HepG2 (cell line): ENCODE measurements at regions not wholly inside any gene's neighbourhood (a gene's known extent, or its start where the extent isn't known, plus 50 kb on each side); places are given as distances from the start of the nearest gene placed in this dataset.

ENCODE experiments used
- ATAC-seq: fragments of 200-7000 bp; cut with Tn5 transposase; 3 replicates; pipeline ENCODE4 v1.9.1; 2020; ENCODE audit warnings: mild to moderate bottlenecking, moderate library complexity
- BruUV-seq: library from RNA; stranded (reverse); fragments of 400-500 nt; replicated peaks from 2 replicates; lab custom pipeline; 2021; lab: Mats Ljungman, UMichigan
- CTCF ChIA-PET: fragments of 300-600 bp; formaldehyde crosslinking; extraction: SDS; loops from one replicate; lab custom pipeline; 2021; ENCODE audit warnings: low total read pairs, inconsistent platforms, low intra/inter-chr PET ratio; lab: Yijun Ruan, JAX
- POLR2A ChIA-PET: fragments of 350-600 bp; sonication (Branson Sonifier 250); formaldehyde crosslinking; loops from one replicate; lab custom pipeline; 2020; ENCODE audit warnings: antibody characterized with exemption, inconsistent platforms; lab: Yijun Ruan, JAX
- DNase-seq: peaks from one replicate; pipeline ENCODE4 v3.0.0-alpha.2; 2015; ENCODE audit warnings: low spot score
- FAIRE-seq: peaks from 3 replicates; lab custom pipeline; 2011; peaks lifted over from hg19 to GRCh38; lab: Jason Lieb, UNC
- H2AFZ ChIP-seq: one replicate; pipeline ENCODE4 v1.6.1; 2011; ENCODE audit warnings: low read length, inconsistent platforms
- H3K27ac ChIP-seq: fragments of 300-600 bp; 3 replicates; pipeline ENCODE4 v1.8.0; 2011; ENCODE audit warnings: mixed run types, mild to moderate bottlenecking, mixed read lengths, low read length, inconsistent platforms; ENCODE audit not compliant: insufficient read depth; ENCODE audit errors: extremely low read length
- H3K27me3 ChIP-seq, 2 experiments: fragments of 200-600 bp in 1 of 2; 2 replicates in 1 of 2; 3 replicates in 1 of 2; pipeline versions ENCODE4 v1.6.0 to v1.8.0; 2011; ENCODE audit warnings: low read length in 2 of 2, mild to moderate bottlenecking in 2 of 2, moderate library complexity in 2 of 2, inconsistent platforms in 1 of 2; ENCODE audit not compliant: insufficient read depth in 2 of 2, control insufficient read depth in 1 of 2
- H3K36me3 ChIP-seq, 2 experiments: fragments of 200-600 bp in 1 of 2; replicated peaks in 1 of 2; 2 replicates in 1 of 2; 3 replicates in 1 of 2; pipeline versions ENCODE4 v1.5.1 to v1.8.0; 2011; ENCODE audit warnings: low read length in 2 of 2, inconsistent platforms in 1 of 2; ENCODE audit not compliant: insufficient read depth in 2 of 2, control insufficient read depth in 1 of 2
- H3K4me1 ChIP-seq: 2 replicates; pipeline ENCODE4 v1.5.1; 2012; ENCODE audit warnings: low read length, inconsistent platforms; ENCODE audit not compliant: insufficient read depth
- H3K4me2 ChIP-seq: 2 replicates; pipeline ENCODE4 v1.6.0; 2011; ENCODE audit warnings: low read depth, low read length, inconsistent platforms
- H3K4me3 ChIP-seq, 3 experiments: fragments of 200-600 bp in 1 of 3; sonication (generic), shearing (Covaris generic) in 1 of 3; replicated peaks in 1 of 3; 2 replicates each; pipeline ENCODE4 v1.5.1; 2011 to 2016; ENCODE audit warnings: low read length in 3 of 3, inconsistent platforms in 2 of 3, low read depth in 2 of 3, mild to moderate bottlenecking in 2 of 3, control low read depth in 1 of 3, mixed read lengths in 1 of 3; ENCODE audit not compliant: insufficient read depth in 1 of 3
- H3K79me2 ChIP-seq: one replicate; pipeline ENCODE4 v1.6.1; 2011; ENCODE audit warnings: low read length, inconsistent platforms; ENCODE audit not compliant: insufficient read depth
- H3K9ac ChIP-seq: 2 replicates; pipeline ENCODE4 v1.6.0; 2011; ENCODE audit warnings: mild to moderate bottlenecking, low read depth, low read length, inconsistent platforms; ENCODE audit not compliant: insufficient read depth
- H3K9me3 ChIP-seq: 2 replicates; pipeline ENCODE4 v1.5.1; 2012; ENCODE audit warnings: mild to moderate bottlenecking, low read length
- H4K20me1 ChIP-seq: 2 replicates; pipeline ENCODE4 v1.6.0; 2011; ENCODE audit warnings: inconsistent platforms, mild to moderate bottlenecking, low read length, moderate library complexity; ENCODE audit not compliant: insufficient read depth
- ARNT2 ChIP-seq: sonication (generic); formaldehyde crosslinking; IDR thresholded peaks from 2 replicates; pipeline ENCODE4 v1.8.0; 2022; ENCODE audit warnings: mild to moderate bottlenecking, low read depth, missing genetic modification reagents, moderate library complexity
- GZF1 ChIP-seq: sonication (generic); formaldehyde crosslinking; IDR thresholded peaks from 2 replicates; pipeline ENCODE4 v1.5.1; 2020; ENCODE audit warnings: mild to moderate bottlenecking, missing genetic modification reagents
- KDM4B ChIP-seq: sonication (generic); formaldehyde crosslinking; IDR thresholded peaks from 2 replicates; pipeline ENCODE4 v1.4.0; 2020; ENCODE audit warnings: missing genetic modification reagents
- KDM5A ChIP-seq: fragments of 200-600 bp; sonication (generic); IDR thresholded peaks from 2 replicates; pipeline ENCODE4 v1.7.0; 2018; ENCODE audit warnings: antibody characterized with exemption, mild to moderate bottlenecking, low read length, borderline replicate concordance
- NR2F2 ChIP-seq: IDR thresholded peaks from 2 replicates; pipeline ENCODE4 v1.6.1; 2012; ENCODE audit warnings: low read depth, inconsistent platforms, borderline replicate concordance
- SNAPC2 ChIP-seq: sonication (generic); formaldehyde crosslinking; IDR thresholded peaks from 2 replicates; pipeline ENCODE4 v1.8.1; 2022; ENCODE audit warnings: mild to moderate bottlenecking, missing genetic modification reagents
- ZFP36L1 ChIP-seq: sonication (generic); formaldehyde crosslinking; IDR thresholded peaks from 2 replicates; pipeline ENCODE4 v1.8.0; 2022; ENCODE audit warnings: mild to moderate bottlenecking, missing genetic modification reagents, moderate library complexity
- ZFP41 ChIP-seq: sonication (generic); formaldehyde crosslinking; IDR thresholded peaks from 2 replicates; pipeline ENCODE4 v1.4.0; 2020; ENCODE audit warnings: mild to moderate bottlenecking, missing genetic modification reagents, borderline replicate concordance
- ZNF124 ChIP-seq: sonication (generic); formaldehyde crosslinking; IDR thresholded peaks from 2 replicates; pipeline ENCODE4 v1.4.0; 2020; ENCODE audit warnings: missing genetic modification reagents
- WGBS: methylation state at CpG from one replicate; pipeline ENCODE4 v1.1.6; 2017; ENCODE audit warnings: low lambda C conversion rate; 5-methylcytosine and 5-hydroxymethylcytosine counted together
- in situ Hi-C: cut with HindIII; loops from 2 replicates; pipeline ENCODE4 v1.10.0; 2017; ENCODE audit warnings: low pct_unique_long_range_greater_than_20kb; ENCODE audit not compliant: extremely low pct_ligation_motif_present
- intact Hi-C: fragments of 100-400 bp; cut with micrococcal nuclease; formaldehyde crosslinking; loops from one replicate; pipeline ENCODE4 v1.10.0; 2022; ENCODE audit not compliant: unreplicated experiment
- TF ChIP-seq, protein P1 (sequence below): sonication (generic); formaldehyde crosslinking; IDR thresholded peaks from 2 replicates; pipeline ENCODE4 v1.4.0; 2020; ENCODE audit warnings: missing genetic modification reagents, mild to moderate bottlenecking, borderline replicate concordance
- TF ChIP-seq, protein P2 (sequence below): sonication (generic); formaldehyde crosslinking; IDR thresholded peaks from 2 replicates; pipeline ENCODE4 v1.8.1; 2023; ENCODE audit warnings: mild to moderate bottlenecking, moderate library complexity, missing genetic modification reagents
- TF ChIP-seq, protein P3 (sequence below): sonication (generic); formaldehyde crosslinking; IDR thresholded peaks from 2 replicates; pipeline ENCODE4 v1.9.0; 2021; ENCODE audit warnings: missing genetic modification reagents, borderline replicate concordance
- TF ChIP-seq, protein P4 (sequence below): fragments of 450-650 bp; IDR thresholded peaks from 2 replicates; pipeline ENCODE4 v1.6.1; 2017; ENCODE audit warnings: mild to moderate bottlenecking
- TF ChIP-seq, protein P5 (sequence below): sonication (generic); formaldehyde crosslinking; IDR thresholded peaks from 2 replicates; pipeline ENCODE4 v1.5.1; 2020; ENCODE audit warnings: mild to moderate bottlenecking, moderate library complexity, missing genetic modification reagents
- TF ChIP-seq, protein P6 (sequence below): sonication (generic); formaldehyde crosslinking; IDR thresholded peaks from 2 replicates; pipeline ENCODE4 v1.4.0; 2020; ENCODE audit warnings: missing genetic modification reagents

DNA sequence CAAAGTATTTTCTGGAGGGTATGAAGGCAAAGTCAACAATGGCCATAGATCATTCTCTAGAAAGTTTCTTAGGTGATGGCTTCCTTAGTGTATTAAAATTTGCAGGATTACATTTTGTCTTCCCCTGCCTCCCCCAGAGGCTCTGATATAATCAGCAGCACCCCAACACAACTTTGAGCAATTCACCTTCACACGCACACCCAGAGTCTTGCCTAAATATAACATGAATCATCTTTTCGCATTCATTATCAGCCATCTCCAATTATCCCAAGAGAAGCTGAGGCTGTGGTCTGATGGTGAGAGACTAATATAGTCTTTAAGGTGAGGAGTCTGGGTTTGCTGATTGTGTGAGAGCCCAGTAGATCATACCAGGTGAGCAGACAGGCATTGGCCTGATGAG lies 343.0 kb downstream of the RRAGC start:
- BruUV-seq: no TSS peak
- H3K9me3 ChIP-seq: no peaks in the 10 kb centered on the region
- H3K27ac ChIP-seq: no peak overlapping the region
- H3K27me3 ChIP-seq: peaks cover 0 to 4% of the 10 kb centered on the region in 2 experiments; a peak in 1 of 5 replicates
- H3K36me3 ChIP-seq: no peaks in the 10 kb centered on the region
- no peak overlapping the region for H3K4me2 ChIP-seq
- ATAC-seq: no peak
- CTCF ChIA-PET: no interaction called here
- no peaks in the 10 kb centered on the region for H4K20me1 ChIP-seq
- no peaks in the 10 kb centered on the region for H3K79me2 ChIP-seq
- POLR2A ChIA-PET: no interaction called here
- no peak overlapping the region for H2AFZ ChIP-seq
- in situ Hi-C loops (no loop called here), intact Hi-C loops (no loop called here)
- no peak overlapping the region for H3K9ac ChIP-seq
- FAIRE-seq: no peak
- DNase-seq: no peak
- WGBS: 41% methylated on average over 2 of the region's 2 CpGs
- H3K4me3 ChIP-seq: no peak overlapping the region
- no peaks in the 10 kb centered on the region for H3K4me1 ChIP-seq
- no peak for TF ChIP-seq GZF1 (CRISPR knock-in tag)
- no peak for TF ChIP-seq ZFP36L1 (CRISPR knock-in tag)
- no peak for TF ChIP-seq ZNF124 (CRISPR knock-in tag)
- TF ChIP-seq, protein P1, sequence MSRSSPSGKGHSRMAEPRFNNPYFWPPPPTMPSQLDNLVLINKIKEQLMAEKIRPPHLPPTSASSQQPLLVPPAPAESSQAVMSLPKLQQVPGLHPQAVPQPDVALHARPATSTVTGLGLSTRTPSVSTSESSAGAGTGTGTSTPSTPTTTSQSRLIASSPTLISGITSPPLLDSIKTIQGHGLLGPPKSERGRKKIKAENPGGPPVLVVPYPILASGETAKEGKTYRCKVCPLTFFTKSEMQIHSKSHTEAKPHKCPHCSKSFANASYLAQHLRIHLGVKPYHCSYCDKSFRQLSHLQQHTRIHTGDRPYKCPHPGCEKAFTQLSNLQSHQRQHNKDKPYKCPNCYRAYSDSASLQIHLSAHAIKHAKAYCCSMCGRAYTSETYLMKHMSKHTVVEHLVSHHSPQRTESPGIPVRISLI (CRISPR knock-in tag): no peak
- no peak for TF ChIP-seq SNAPC2 (CRISPR knock-in tag)
- TF ChIP-seq, protein P2, sequence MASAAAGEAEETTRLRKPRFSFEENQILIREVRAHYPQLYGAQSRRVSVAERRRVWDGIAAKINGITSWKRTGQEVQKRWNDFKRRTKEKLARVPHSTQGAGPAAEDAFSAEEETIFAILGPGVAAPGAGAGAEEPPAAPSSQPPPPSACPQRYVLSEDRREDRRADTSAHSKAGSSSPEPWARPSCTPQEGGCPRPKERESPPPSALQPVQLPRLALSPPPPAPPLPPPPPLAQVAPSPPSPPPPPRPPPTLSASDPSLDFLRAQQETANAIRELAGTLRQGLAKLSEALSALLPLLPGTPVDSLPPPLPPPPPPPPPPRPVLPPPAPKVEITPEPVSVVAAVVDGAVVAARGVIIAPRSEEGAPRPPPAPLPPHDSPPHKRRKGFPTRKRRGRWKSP (CRISPR knock-in tag): no peak
- TF ChIP-seq ZFP41 (CRISPR knock-in tag): no peak
- TF ChIP-seq, protein P3, sequence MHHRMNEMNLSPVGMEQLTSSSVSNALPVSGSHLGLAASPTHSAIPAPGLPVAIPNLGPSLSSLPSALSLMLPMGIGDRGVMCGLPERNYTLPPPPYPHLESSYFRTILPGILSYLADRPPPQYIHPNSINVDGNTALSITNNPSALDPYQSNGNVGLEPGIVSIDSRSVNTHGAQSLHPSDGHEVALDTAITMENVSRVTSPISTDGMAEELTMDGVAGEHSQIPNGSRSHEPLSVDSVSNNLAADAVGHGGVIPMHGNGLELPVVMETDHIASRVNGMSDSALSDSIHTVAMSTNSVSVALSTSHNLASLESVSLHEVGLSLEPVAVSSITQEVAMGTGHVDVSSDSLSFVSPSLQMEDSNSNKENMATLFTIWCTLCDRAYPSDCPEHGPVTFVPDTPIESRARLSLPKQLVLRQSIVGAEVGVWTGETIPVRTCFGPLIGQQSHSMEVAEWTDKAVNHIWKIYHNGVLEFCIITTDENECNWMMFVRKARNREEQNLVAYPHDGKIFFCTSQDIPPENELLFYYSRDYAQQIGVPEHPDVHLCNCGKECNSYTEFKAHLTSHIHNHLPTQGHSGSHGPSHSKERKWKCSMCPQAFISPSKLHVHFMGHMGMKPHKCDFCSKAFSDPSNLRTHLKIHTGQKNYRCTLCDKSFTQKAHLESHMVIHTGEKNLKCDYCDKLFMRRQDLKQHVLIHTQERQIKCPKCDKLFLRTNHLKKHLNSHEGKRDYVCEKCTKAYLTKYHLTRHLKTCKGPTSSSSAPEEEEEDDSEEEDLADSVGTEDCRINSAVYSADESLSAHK (CRISPR knock-in tag): no peak
- TF ChIP-seq, protein P4, sequence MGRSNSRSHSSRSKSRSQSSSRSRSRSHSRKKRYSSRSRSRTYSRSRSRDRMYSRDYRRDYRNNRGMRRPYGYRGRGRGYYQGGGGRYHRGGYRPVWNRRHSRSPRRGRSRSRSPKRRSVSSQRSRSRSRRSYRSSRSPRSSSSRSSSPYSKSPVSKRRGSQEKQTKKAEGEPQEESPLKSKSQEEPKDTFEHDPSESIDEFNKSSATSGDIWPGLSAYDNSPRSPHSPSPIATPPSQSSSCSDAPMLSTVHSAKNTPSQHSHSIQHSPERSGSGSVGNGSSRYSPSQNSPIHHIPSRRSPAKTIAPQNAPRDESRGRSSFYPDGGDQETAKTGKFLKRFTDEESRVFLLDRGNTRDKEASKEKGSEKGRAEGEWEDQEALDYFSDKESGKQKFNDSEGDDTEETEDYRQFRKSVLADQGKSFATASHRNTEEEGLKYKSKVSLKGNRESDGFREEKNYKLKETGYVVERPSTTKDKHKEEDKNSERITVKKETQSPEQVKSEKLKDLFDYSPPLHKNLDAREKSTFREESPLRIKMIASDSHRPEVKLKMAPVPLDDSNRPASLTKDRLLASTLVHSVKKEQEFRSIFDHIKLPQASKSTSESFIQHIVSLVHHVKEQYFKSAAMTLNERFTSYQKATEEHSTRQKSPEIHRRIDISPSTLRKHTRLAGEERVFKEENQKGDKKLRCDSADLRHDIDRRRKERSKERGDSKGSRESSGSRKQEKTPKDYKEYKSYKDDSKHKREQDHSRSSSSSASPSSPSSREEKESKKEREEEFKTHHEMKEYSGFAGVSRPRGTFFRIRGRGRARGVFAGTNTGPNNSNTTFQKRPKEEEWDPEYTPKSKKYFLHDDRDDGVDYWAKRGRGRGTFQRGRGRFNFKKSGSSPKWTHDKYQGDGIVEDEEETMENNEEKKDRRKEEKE: no peak
- TF ChIP-seq, protein P5, sequence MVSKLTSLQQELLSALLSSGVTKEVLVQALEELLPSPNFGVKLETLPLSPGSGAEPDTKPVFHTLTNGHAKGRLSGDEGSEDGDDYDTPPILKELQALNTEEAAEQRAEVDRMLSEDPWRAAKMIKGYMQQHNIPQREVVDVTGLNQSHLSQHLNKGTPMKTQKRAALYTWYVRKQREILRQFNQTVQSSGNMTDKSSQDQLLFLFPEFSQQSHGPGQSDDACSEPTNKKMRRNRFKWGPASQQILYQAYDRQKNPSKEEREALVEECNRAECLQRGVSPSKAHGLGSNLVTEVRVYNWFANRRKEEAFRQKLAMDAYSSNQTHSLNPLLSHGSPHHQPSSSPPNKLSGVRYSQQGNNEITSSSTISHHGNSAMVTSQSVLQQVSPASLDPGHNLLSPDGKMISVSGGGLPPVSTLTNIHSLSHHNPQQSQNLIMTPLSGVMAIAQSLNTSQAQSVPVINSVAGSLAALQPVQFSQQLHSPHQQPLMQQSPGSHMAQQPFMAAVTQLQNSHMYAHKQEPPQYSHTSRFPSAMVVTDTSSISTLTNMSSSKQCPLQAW: no peak
- TF ChIP-seq, protein P6, sequence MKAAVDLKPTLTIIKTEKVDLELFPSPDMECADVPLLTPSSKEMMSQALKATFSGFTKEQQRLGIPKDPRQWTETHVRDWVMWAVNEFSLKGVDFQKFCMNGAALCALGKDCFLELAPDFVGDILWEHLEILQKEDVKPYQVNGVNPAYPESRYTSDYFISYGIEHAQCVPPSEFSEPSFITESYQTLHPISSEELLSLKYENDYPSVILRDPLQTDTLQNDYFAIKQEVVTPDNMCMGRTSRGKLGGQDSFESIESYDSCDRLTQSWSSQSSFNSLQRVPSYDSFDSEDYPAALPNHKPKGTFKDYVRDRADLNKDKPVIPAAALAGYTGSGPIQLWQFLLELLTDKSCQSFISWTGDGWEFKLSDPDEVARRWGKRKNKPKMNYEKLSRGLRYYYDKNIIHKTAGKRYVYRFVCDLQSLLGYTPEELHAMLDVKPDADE: no peak
- TF ChIP-seq KDM4B (CRISPR knock-in tag): no peak
- no peak for TF ChIP-seq NR2F2
- TF ChIP-seq KDM5A: no peak
- TF ChIP-seq ARNT2 (CRISPR knock-in tag): no peak
